GM19239 (cell line): ENCODE measurements at regions not wholly inside any gene's neighbourhood (a gene's known extent, or its start where the extent isn't known, plus 50 kb on each side); places are given as distances from the start of the nearest gene placed in this dataset.

ENCODE experiments used
- DNase-seq: peaks from one replicate; pipeline ENCODE4 v3.0.0; 2011; ENCODE audit warnings: low spot score; ENCODE audit not compliant: insufficient read length
- FAIRE-seq: peaks from 2 replicates; lab custom pipeline; 2011; peaks lifted over from hg19 to GRCh38; lab: Jason Lieb, UNC

DNA sequence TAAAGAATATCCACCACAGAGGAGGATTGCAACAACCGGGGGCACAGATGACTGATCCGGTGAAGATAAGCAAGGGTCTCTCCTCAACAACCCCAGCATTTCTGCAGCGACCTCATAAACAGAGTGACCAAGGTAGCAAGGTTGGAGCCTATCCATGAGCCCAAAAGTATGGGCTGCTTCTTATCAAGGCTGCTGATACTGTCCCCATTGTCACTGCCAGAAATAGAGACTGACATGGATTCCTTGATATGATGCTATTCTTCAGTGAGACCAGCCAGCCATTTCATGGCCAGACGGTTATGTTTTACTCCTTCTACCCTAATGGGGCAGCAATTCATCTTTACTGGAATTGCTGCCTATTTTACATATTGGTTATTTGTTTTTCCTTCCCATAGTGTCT lies 61.9 kb upstream of the ARHGAP5 start:
- FAIRE-seq (no peak), DNase-seq (no peak)

DNA sequence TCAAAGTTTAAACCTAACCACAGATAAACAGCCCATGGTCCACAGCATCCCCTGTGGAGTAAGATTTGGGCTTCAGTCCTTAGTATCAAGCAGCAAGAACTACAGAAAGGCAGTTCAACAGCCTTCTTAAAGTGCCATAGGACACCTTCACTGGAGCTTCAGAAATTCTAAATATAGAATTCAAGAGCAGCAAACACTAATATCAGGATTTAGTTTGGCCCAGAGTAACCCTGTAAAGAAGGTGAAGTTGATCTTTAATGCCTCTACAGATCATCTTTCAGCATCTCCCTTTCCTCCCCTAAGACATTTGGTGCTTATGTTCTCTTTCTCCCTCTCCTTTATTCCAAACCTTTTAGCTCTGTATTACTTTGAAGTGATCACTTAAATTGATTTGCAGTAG lies 59.5 kb upstream of the ARHGAP5 start:
- DNase-seq (no peak), FAIRE-seq (no peak)

DNA sequence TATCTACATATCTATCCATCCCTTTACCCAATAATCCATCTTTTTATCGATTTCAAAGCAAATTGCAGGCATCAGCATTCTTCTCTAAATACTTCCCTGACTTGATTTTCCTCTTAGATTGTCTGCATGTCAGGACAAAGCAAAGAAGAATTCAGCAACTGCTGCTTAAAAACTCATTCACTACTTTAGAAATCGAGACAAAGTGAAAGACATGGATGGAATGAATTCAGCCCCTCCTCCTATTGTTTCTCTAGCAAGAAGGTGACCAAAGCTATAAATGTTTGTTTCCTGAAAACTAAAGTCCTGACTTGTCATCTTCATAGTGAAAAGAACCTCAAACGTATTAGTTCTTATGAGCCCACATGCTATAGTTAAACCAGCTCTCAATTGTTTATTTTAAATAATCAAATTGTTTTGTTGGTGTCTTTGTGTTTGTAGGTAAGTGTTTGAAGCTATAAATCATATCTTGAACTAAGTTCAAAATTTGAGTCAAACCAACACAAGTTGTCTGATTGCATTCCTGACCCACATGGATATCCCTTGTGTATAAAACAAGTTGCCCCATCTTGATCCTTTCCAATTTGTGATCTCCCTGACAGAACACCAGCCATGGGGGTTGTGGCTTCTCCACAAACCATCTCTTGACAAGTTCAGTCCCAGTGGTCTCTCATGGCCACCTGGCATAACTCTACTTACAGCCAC lies 58.6 kb upstream of the ARHGAP5 start:
- DNase-seq (no peak), FAIRE-seq (no peak)

DNA sequence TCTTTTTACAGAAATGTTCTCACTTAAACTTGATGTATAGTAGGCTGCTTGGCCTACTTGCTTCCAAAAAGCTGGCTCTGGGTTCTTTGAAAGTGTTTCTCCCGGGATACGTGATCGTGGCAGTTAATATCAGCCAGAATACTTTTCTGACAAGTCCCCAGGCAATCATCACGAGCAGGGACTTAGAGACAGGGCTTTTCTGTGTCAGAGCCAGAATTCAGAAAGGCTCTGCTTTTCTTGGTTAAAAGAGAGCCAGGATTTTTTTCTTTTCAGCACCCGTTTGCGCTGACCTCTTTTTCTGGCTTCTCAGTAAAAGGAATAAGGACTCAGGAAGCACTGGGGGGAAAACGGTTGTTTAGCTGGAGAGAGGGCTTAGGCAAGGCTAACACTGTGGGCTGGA lies 57.8 kb upstream of the ARHGAP5 start:
- no peak for FAIRE-seq
- no peak for DNase-seq

DNA sequence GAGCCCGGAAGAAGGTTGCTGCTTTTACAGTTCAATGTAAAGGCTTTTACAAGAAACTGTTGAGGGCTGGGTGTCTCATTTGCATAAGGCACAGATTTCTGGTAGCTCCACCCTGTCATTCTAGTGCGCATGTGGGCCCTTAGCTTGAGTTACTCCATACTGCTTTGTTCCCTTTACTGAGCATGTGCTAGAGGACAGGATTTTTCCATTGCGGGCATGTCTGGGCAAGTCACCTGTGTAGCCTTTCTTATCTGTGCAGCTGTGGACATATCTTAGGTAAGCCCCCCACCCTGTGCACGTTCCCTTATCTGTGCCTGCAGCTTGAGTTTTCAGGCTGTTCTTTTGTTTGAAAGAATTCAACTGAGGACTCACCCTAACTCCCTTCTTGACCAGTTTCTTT lies 56.2 kb upstream of the ARHGAP5 start:
- DNase-seq (no peak), FAIRE-seq (no peak)

DNA sequence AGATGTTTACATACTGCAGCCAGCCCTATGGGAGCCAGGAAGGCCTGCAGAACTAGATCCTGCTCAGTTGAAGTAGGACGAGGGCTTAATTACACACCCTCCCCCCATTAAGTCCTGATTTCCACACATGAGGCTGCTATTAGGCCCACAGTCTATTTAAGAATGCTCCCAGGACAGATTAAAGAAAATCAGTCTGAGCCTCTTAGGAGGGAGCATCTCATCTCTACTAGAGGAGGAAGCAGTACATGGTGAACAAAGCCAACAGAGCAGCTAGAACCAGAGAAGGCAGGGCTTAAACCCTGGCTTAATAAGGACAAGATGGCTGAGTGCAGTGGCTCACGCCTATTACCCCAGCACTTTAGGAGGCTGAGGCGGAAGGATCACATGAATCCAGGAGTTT lies 55.8 kb upstream of the ARHGAP5 start:
- DNase-seq = no peak
- no peak for FAIRE-seq

DNA sequence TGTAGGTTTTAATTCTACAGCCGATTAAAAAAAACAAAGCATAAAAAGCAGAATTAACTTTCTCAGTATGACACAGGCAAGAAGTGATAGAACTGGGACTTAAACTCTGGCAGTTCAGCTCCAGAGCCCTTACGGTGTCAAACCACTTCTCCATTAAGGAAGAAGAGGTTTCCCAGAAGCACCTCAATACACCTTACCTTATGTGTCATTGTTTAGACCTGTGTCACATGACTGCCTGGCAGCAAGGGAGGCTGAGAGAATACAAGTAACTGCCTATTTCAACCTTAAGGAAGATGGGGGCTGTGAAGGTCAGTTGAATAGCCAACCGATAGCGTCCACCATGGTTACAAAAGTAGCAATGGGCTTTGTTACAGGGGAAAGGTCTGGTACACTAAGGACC lies 54.6 kb upstream of the ARHGAP5 start:
- DNase-seq = no peak
- no peak for FAIRE-seq

DNA sequence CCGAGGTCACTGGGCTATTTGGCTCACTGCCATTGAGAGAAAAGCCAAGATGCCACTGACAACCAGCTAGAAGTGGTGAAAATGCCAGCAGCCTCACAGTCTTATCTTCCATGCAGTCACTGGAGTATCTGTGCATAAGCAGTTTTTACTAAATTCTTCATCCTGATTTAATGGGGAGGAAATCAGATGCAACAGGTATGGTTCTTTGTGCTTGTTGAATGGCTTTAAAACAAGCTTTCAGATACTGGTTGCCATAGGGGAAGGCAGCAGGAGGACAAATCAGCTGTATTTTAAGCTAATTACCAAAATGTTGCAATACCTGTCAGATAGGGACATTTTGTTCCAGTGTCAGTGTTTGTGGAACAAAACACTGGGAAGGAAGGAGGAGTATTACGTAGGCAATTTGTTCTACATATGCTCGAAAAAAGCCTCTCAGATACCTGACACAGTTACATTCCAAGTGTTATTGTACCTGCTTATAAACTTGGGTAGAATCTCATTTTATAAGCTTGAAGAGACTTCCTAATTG lies 54.1 kb upstream of the ARHGAP5 start:
- DNase-seq (no peak), FAIRE-seq (no peak)

DNA sequence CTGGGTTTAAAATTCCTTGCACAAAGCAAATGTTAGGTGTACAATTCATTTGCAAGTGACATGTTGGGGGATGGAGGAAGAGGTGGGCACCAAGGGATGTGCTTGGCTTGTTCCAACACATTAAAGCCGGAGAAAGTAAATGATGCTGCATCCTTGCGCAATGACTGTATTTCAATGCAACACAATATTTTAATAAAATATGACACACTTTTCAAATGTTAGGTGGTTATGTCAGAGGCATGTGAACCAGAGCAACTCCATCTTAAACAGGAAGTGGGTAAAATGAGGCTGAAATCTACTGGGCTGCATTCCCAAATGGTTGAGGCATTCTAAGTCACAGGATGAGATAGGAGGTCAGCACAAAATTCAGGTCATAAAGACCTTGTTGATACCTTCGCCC lies 53.6 kb upstream of the ARHGAP5 start:
- no peak for DNase-seq
- no peak for FAIRE-seq

DNA sequence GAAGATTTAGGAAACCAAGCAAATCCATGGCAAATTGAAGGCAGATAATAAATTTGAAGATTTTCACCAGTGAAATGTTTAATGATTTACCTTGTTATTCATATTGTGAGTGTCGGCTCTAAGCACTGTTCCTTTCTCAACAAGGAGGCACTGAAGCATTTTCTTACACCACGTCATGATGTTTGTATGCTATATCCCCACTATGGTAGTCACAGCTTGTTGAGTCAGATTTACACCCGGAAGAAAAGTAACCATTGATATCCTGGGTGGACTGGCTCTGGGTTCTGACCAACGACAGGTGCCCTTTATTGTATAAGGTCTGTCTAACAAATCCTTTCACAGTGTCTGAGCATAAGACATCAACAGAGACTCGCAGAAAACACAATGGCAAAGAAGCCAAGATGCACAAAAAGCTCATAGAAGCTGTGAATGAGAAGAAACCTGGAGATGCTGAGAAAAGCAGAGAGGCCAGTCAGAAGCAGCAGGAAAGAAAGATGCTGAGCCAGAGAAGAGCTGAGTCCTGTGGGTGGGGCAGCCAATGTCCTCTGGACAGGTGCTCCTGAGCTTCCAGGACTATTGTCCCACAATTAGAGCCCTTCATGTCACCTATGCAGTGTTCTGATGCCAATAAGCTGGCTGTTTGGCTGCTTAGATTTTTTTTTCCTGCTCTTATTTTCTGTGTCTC lies 49.7 kb upstream of the ARHGAP5 start:
- no peak for FAIRE-seq
- DNase-seq = no peak
